ENCODE measurements at regions not wholly inside any gene's neighbourhood (a gene's known extent, or its start where the extent isn't known, plus 50 kb on each side); places are given as distances from the start of the nearest gene placed in this dataset.

- DNase-seq (ENCODE audit: low read depth), result no peak
Measured at GRCh38 chr3:107264888-107265287, 112.4 kb upstream of the CCDC54 start.

GRCh38 chr3:107265526-107265925 lies 111.7 kb upstream of the CCDC54 start:
- DNase-seq (ENCODE audit: low read depth), result no peak

- DNase-seq (ENCODE audit: low read depth), result no peak
Measured at GRCh38 chr3:107268469-107268868, 108.8 kb upstream of the CCDC54 start.

- DNase-seq (ENCODE audit: low read depth), result no peak
Measured at GRCh38 chr3:107269136-107269535, 108.1 kb upstream of the CCDC54 start.

- DNase-seq (ENCODE audit: low read depth), result no peak
Measured at GRCh38 chr3:107271787-107272387, 105.4 kb upstream of the CCDC54 start.

- DNase-seq (ENCODE audit: low read depth), result no peak
Measured at GRCh38 chr3:107272471-107272870, 104.8 kb upstream of the CCDC54 start.

- DNase-seq (ENCODE audit: low read depth), result no peak
Measured at GRCh38 chr3:107272885-107273284, 104.4 kb upstream of the CCDC54 start.

- no peak for DNase-seq (ENCODE audit: low read depth)
Measured at GRCh38 chr3:107273771-107274170, 103.5 kb upstream of the CCDC54 start.

- no peak for DNase-seq (ENCODE audit: low read depth)
Measured at GRCh38 chr3:107275511-107275910, 101.7 kb upstream of the CCDC54 start.

- no peak for DNase-seq (ENCODE audit: low read depth)
Measured at GRCh38 chr3:107283948-107284347, 93.3 kb upstream of the CCDC54 start.

GRCh38 chr3:107284612-107285011 lies 92.6 kb upstream of the CCDC54 start:
- DNase-seq (ENCODE audit: low read depth), result no peak

GRCh38 chr3:107285197-107285596 lies 92.0 kb upstream of the CCDC54 start:
- no peak for DNase-seq (ENCODE audit: low read depth)

GRCh38 chr3:107289354-107289753 lies 87.9 kb upstream of the CCDC54 start:
- DNase-seq (ENCODE audit: low read depth), result no peak

GRCh38 chr3:107294117-107294516 lies 83.1 kb upstream of the CCDC54 start:
- no peak for DNase-seq (ENCODE audit: low read depth)

GRCh38 chr3:107297597-107297996 lies 79.6 kb upstream of the CCDC54 start:
- DNase-seq (ENCODE audit: low read depth), result no peak

- no peak for DNase-seq (ENCODE audit: low read depth)
Measured at GRCh38 chr3:107307205-107307604, 70.0 kb upstream of the CCDC54 start.

- DNase-seq (ENCODE audit: low read depth), result no peak
Measured at GRCh38 chr3:107308716-107309115, 68.5 kb upstream of the CCDC54 start.

GRCh38 chr3:107309312-107309711 lies 67.9 kb upstream of the CCDC54 start:
- DNase-seq (ENCODE audit: low read depth), result no peak

- DNase-seq (ENCODE audit: low read depth), result no peak
Measured at GRCh38 chr3:107313711-107314110, 63.5 kb upstream of the CCDC54 start.

- DNase-seq (ENCODE audit: low read depth), result no peak
Measured at GRCh38 chr3:107315141-107315540, 62.1 kb upstream of the CCDC54 start.

- no peak for DNase-seq (ENCODE audit: low read depth)
Measured at GRCh38 chr3:107323723-107324122, 53.5 kb upstream of the CCDC54 start.

- no peak for DNase-seq (ENCODE audit: low read depth)
Measured at GRCh38 chr3:107325446-107325845, 51.8 kb upstream of the CCDC54 start.

All from stimulated activated CD8-positive, alpha-beta memory T cell treated with anti-CD3 and anti-CD28 coated beads, Interleukin-4, amount 100 ng/mL, for 24 hours (primary cell).